GM12865 (cell line): ENCODE measurements at regions not wholly inside any gene's neighbourhood (a gene's known extent, or its start where the extent isn't known, plus 50 kb on each side); places are given as distances from the start of the nearest gene placed in this dataset.
A peak's percentile ranks its signal among the peaks of the same experiment; 100 is the strongest.

ENCODE experiments used
- DNase-seq: peaks from one replicate; pipeline ENCODE4 v3.0.0; 2010; ENCODE audit warnings: low read depth
- H3K4me3 ChIP-seq: 2 replicates; pipeline ENCODE4 v1.5.1; 2011; ENCODE audit warnings: mild to moderate bottlenecking, low read depth, low read length, control low read depth
- TF ChIP-seq, protein P1 (sequence below): IDR thresholded peaks from 2 replicates; pipeline ENCODE4 v1.5.1; 2011; ENCODE audit warnings: low read length, control low read depth, low read depth, inconsistent platforms; ENCODE audit not compliant: insufficient read depth; ENCODE audit errors: missing control alignments

DNA sequence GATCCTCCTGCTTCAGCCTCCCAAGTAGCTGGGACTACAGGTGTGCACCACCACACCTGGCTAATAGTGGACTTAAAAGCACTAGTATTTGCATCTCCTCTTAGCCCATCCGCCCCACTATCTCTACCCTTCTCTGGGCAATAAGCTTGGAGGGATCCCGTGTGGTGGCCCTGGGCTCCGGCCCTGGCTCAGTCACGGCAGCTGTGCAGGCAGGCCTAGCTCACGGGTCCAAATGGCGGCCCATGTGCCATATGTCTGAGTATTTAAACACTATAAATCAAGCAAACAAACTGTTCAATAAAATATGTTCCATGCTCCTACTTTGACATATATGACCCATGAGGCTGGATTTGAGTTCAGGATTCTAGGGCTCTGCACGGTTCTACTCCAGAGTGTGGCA is 118.4 kb downstream of the BANF2 start:
- no peak overlapping the region for H3K4me3 ChIP-seq
- TF ChIP-seq, protein P1, sequence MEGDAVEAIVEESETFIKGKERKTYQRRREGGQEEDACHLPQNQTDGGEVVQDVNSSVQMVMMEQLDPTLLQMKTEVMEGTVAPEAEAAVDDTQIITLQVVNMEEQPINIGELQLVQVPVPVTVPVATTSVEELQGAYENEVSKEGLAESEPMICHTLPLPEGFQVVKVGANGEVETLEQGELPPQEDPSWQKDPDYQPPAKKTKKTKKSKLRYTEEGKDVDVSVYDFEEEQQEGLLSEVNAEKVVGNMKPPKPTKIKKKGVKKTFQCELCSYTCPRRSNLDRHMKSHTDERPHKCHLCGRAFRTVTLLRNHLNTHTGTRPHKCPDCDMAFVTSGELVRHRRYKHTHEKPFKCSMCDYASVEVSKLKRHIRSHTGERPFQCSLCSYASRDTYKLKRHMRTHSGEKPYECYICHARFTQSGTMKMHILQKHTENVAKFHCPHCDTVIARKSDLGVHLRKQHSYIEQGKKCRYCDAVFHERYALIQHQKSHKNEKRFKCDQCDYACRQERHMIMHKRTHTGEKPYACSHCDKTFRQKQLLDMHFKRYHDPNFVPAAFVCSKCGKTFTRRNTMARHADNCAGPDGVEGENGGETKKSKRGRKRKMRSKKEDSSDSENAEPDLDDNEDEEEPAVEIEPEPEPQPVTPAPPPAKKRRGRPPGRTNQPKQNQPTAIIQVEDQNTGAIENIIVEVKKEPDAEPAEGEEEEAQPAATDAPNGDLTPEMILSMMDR: no peak
- DNase-seq: no peak

DNA sequence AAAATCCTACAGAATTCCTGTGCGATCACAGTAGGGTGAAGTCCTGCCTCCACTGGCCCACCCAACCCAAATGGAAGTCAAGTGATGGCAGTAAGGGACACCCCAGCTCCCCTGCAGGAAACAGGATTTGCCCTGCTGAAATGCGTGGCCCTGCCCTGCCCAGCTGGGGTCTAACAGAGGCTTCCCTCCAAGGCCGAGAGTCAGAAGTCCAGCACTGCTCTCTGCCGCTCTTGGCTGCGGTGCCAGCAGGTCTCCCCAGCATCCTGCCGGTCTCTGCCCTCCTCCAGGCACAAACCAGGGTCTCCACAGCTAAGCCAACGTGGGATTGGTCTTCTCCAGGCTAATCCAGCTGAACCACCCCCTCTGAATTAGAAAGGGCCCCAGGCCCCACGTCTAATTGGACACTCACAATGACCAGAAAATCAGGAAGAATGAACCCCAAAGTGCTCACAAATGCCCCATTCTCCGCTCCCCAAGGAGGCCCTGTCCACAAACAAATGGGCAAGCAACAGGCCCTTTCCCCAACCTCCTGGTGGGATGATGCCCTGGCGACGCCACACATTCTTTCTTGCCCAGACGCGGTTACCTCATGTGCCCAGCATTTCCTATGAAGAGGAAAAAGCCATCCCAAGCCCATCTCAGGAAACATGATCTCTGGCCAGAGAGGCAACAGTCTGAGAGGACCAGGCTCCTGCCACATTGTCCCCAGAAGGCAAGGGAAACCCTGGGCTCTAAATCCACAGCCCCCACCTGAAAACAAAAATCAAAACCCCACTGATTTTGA is 117.2 kb downstream of the BANF2 start:
- no peak overlapping the region for H3K4me3 ChIP-seq
- TF ChIP-seq, protein P1: no peak
- no peak for DNase-seq

DNA sequence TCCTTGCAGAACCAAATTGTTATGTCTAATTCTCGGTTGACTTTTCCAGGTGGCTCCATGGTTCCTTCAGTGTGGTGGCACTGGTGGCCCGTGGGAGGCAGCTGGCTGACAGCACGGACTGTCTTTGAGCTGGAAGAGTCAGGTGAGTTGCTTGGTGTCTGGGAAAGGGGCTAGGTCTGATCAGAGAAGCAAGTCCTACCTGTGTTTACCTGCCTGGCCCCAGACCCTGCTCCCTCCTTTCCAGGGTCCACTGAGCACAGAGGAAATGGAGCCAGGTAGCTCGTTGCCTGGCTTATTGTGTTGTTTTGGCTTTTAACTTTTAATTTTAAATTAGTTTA is 111.8 kb downstream of the BANF2 start:
- no peak for DNase-seq
- TF ChIP-seq, protein P1: no peak
- H3K4me3 ChIP-seq: no peak overlapping the region

DNA sequence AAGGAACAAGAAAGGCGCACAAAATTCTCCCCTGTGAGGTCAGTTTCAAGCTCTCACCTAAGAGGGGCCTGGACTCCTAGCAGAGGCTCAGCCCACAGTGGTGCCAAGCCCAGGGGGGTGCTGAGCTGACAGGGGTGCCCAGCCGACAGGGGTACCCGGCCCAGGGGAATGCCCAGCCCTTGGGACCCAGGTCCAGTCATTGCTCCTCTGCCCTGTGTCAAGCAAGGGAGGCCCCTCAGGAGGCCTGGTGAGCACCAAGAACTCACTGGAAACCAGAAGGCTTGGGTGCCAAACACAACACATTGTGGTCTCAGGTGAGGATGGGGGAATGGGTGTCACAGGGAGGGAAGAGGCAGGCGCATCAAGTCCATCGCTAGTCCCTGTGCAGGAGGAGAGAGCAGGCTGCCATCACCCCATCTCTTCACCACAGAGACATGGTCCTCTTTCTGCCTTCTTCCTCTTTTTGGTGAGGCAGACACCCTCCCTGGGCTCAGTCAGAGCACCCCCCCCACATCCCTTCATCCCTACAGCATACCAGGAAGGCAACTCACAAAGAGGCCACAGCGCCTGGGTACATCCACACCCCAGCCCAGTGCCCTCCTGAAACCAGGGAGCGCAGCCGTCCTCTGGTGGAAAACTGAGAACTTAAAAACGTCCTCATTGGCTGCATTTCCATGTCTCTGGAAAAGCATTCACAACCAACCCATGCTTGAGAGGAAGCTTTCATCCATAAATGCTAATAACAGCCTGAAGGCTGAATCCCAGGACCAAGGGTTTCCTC is 111.3 kb downstream of the BANF2 start:
- TF ChIP-seq, protein P1: no peak
- peak; percentile 9 for DNase-seq
- H3K4me3 ChIP-seq: no peak overlapping the region

DNA sequence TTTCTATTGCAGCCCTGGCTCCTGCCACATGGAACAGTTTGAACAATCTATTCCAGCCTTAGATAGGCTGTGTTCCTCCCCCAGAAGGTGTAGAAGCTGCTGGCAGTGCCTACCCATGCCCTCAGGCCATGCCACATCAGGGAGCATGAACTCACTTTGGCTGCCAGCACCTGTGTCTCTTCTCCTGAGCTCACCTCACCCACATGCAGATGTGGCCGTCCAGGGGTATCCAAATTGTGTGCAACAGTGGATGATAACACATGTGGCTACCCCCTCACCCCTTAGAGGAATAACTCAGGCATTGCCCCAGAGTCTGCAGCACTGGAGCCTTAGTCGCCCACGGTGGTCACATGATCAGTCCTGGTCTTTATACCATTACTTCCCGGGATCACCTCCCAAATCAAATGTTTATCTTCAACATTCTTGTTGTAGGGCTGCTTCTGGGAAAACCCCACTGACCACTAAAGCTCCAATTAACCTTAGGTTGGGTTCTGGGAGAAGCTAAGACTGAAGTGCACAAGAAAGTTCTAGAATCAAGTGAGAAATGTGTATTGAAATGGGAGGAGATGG is 110.4 kb downstream of the BANF2 start:
- no peak overlapping the region for H3K4me3 ChIP-seq
- no peak for DNase-seq
- TF ChIP-seq, protein P1: no peak

DNA sequence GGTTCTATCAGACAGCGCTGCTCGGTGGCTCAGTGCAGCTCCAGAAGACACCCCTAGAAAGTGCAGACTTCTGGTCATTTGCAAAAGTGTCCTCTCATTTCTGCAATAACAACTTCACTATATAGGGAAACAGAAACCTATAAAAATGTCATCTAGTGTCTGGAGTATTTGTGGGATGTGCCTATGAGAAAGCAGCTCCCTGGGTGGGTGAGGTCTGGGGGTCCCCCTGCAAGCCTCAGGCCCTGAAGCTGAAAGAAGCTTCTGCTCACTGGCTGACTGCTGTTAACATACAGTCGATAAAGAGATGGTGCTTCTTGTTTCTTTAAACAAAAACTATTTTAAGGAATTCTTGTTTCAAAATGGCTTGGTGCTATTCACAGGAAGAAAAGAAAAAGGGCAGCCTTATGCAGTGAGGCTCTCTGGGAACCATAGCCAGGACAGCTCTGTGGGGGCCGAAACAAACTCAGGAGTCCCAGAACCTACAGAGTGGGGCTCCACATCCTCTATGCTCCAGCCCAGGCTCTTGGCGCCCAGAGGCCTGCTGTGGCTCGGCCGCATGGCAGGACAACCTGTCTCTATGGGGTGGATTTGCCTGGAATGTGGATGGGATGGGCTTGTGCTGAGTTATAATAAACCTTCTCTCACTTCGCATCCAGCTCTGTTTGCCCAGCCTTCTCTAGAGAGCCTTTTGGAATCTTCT is 109.7 kb downstream of the BANF2 start:
- TF ChIP-seq, protein P1: no peak
- DNase-seq: no peak
- H3K4me3 ChIP-seq: no peak overlapping the region
